Upper lobe of right lung (tissue), 1 donor: ENCODE measurements at regions not wholly inside any gene's neighbourhood (a gene's known extent, or its start where the extent isn't known, plus 50 kb on each side); places are given as distances from the start of the nearest gene placed in this dataset.

ENCODE experiments used
- ATAC-seq: fragments of 200-7000 bp; cut with Tn5 transposase; one replicate; pipeline ENCODE4 v1.9.1; 2020; ENCODE audit warnings: mild to moderate bottlenecking, moderate library complexity
- DNase-seq: peaks from one replicate; pipeline ENCODE4 v3.0.0-alpha.2; 2020
- H3K27ac ChIP-seq: fragments of 200-600 bp; one replicate; pipeline ENCODE4 v1.8.0; 2022
- H3K27me3 ChIP-seq: fragments of 200-600 bp; one replicate; pipeline ENCODE4 v1.8.0; 2022; ENCODE audit warnings: mild to moderate bottlenecking
- H3K36me3 ChIP-seq: fragments of 200-600 bp; one replicate; pipeline ENCODE4 v1.8.0; 2022
- H3K4me1 ChIP-seq: fragments of 200-600 bp; one replicate; pipeline ENCODE4 v1.8.0; 2022
- H3K4me3 ChIP-seq: fragments of 200-600 bp; one replicate; pipeline ENCODE4 v1.8.0; 2022; ENCODE audit warnings: mild to moderate bottlenecking
- H3K9me3 ChIP-seq: fragments of 200-600 bp; one replicate; pipeline ENCODE4 v1.8.0; 2022
- CTCF ChIP-seq: fragments of 200-600 bp; IDR thresholded peaks from one replicate; pipeline ENCODE4 v1.8.0; 2022; ENCODE audit warnings: antibody characterized with exemption
- intact Hi-C: fragments of 100-400 bp; cut with DNase I; formaldehyde crosslinking; loops from one replicate; pipeline ENCODE4 v1.11.0; 2022
- donor health status: DM: no; HTN: yes; CAD: no; lungs with severe emphysema.

GRCh38 chr5:111856876-111857466 is 100.0 kb upstream of the NREP start:
- no peak for ATAC-seq
- intact Hi-C loops, result no loop called here
- H3K9me3 ChIP-seq, result no peaks in the 10 kb centered on the region
- TF ChIP-seq CTCF, result no peak
- H3K27ac ChIP-seq, result no peak overlapping the region
- no peak overlapping the region for H3K4me3 ChIP-seq
- no peaks in the 10 kb centered on the region for H3K27me3 ChIP-seq
- DNase-seq, result no peak
- H3K36me3 ChIP-seq, result no peaks in the 10 kb centered on the region
- H3K4me1 ChIP-seq, result peaks cover 3% of the 10 kb centered on the region

GRCh38 chr5:111855356-111855755 is 98.4 kb upstream of the NREP start:
- H3K27ac ChIP-seq, result no peak overlapping the region
- H3K4me1 ChIP-seq, result peaks cover 3% of the 10 kb centered on the region
- no peak for TF ChIP-seq CTCF
- H3K27me3 ChIP-seq, result no peaks in the 10 kb centered on the region
- intact Hi-C loops, result no loop called here
- ATAC-seq, result no peak
- no peaks in the 10 kb centered on the region for H3K9me3 ChIP-seq
- H3K36me3 ChIP-seq, result no peaks in the 10 kb centered on the region
- H3K4me3 ChIP-seq, result no peak overlapping the region
- no peak for DNase-seq

GRCh38 chr5:111854186-111854585 is 97.2 kb upstream of the NREP start:
- no peak overlapping the region for H3K27ac ChIP-seq
- H3K9me3 ChIP-seq, result no peaks in the 10 kb centered on the region
- no peaks in the 10 kb centered on the region for H3K36me3 ChIP-seq
- DNase-seq (no peak), ATAC-seq (no peak)
- no peak overlapping the region for H3K4me3 ChIP-seq
- H3K4me1 ChIP-seq, result no peaks in the 10 kb centered on the region
- H3K27me3 ChIP-seq, result no peaks in the 10 kb centered on the region
- TF ChIP-seq CTCF, result no peak
- intact Hi-C loops, result no loop called here

- ATAC-seq, result no peak
- no peaks in the 10 kb centered on the region for H3K4me1 ChIP-seq
- intact Hi-C loops, result no loop called here
These were observed 96.8 kb upstream of the NREP start for GRCh38 chr5:111853748-111854147.

GRCh38 chr5:111851631-111852548 is 94.9 kb upstream of the NREP start:
- DNase-seq, result no peak
- Histone ChIP-seq H3K4me1 (no peaks in the 10 kb centered on the region), H3K27me3 (no peaks in the 10 kb centered on the region), H3K27ac (no peak overlapping the region), H3K4me3 (no peak overlapping the region), H3K9me3 (no peaks in the 10 kb centered on the region), H3K36me3 (no peaks in the 10 kb centered on the region)
- TF ChIP-seq CTCF, result no peak
- no peak for ATAC-seq
- intact Hi-C loops, result no loop called here

More at GRCh38 chr5:111853748-111854147, 96.8 kb upstream of the NREP start:
- no peaks in the 10 kb centered on the region for H3K9me3 ChIP-seq
- no peak overlapping the region for H3K4me3 ChIP-seq
- no peak for DNase-seq
- H3K27me3 ChIP-seq, result no peaks in the 10 kb centered on the region
- H3K27ac ChIP-seq, result no peak overlapping the region
- no peaks in the 10 kb centered on the region for H3K36me3 ChIP-seq
- TF ChIP-seq CTCF, result no peak
